Panc1 (cell line): ENCODE measurements at regions not wholly inside any gene's neighbourhood (a gene's known extent, or its start where the extent isn't known, plus 50 kb on each side); places are given as distances from the start of the nearest gene placed in this dataset.

ENCODE experiments used
- ATAC-seq: fragments of 200-7000 bp; cut with Tn5 transposase; 2 replicates; pipeline ENCODE4 v1.9.1; 2020; ENCODE audit warnings: mild to moderate bottlenecking, moderate library complexity
- BruUV-seq: library from RNA; stranded (reverse); fragments of 400-500 nt; replicated peaks from 2 replicates; lab custom pipeline; 2021; lab: Mats Ljungman, UMichigan
- CTCF ChIA-PET: fragments of 300-600 bp; sonication (Branson Sonifier 250); formaldehyde crosslinking; loops from one replicate; lab custom pipeline; 2022; ENCODE audit warnings: antibody characterized with exemption; lab: Charles Lee
- POLR2A ChIA-PET: fragments of 300-600 bp; sonication (Branson Sonifier 250); formaldehyde crosslinking; loops from one replicate; lab custom pipeline; 2022; ENCODE audit warnings: antibody characterized with exemption; lab: Charles Lee
- DNase-seq: peaks from one replicate; pipeline ENCODE4 v3.0.0-alpha.2; 2010; ENCODE audit warnings: low read depth, low spot score
- H3K27ac ChIP-seq: 2 replicates; pipeline ENCODE4 v1.5.1; 2011; ENCODE audit warnings: mild to moderate bottlenecking, low read length, inconsistent platforms
- H3K27me3 ChIP-seq: fragments of 200-500 bp; sonication (Bioruptor generic); 2 replicates; pipeline ENCODE4 v1.6.0; 2014; ENCODE audit warnings: low read length, inconsistent platforms; ENCODE audit not compliant: control insufficient read depth, insufficient read depth
- H3K36me3 ChIP-seq: fragments of 200-500 bp; sonication (Bioruptor generic); 2 replicates; pipeline ENCODE4 v1.5.1; 2014; ENCODE audit warnings: inconsistent platforms, mild to moderate bottlenecking, low read length, moderate library complexity; ENCODE audit not compliant: control insufficient read depth, insufficient read depth
- H3K4me1 ChIP-seq: 2 replicates; pipeline ENCODE4 v1.5.1; 2011; ENCODE audit warnings: inconsistent platforms, mild to moderate bottlenecking, low read length, moderate library complexity; ENCODE audit not compliant: control insufficient read depth, insufficient read depth
- H3K4me3 ChIP-seq, 2 experiments: 2 replicates each; pipeline ENCODE4 v1.5.1; 2011 to 2012; ENCODE audit warnings: low read depth in 2 of 2, low read length in 2 of 2, mild to moderate bottlenecking in 2 of 2, inconsistent platforms in 1 of 2, moderate library complexity in 1 of 2
- H3K9me3 ChIP-seq: fragments of 200-500 bp; sonication (Bioruptor generic); 2 replicates; pipeline ENCODE4 v1.5.1; 2014; ENCODE audit warnings: low read depth, mild to moderate bottlenecking, inconsistent platforms, low read length, moderate library complexity; ENCODE audit not compliant: control insufficient read depth, insufficient read depth
- CTCF ChIP-seq: fragments of 450-650 bp; IDR thresholded peaks from 2 replicates; pipeline ENCODE4 v1.5.1; 2017; ENCODE audit warnings: mild to moderate bottlenecking
- POLR2AphosphoS5 ChIP-seq: IDR thresholded peaks from 2 replicates; pipeline ENCODE4 v1.6.1; 2012; ENCODE audit warnings: mild to moderate bottlenecking, low read depth, low read length, moderate library complexity
- REST ChIP-seq, 2 experiments: IDR thresholded peaks; 2 replicates each; pipeline ENCODE4 v1.6.1; 2011 to 2012; ENCODE audit warnings: low read depth in 2 of 2, control low read depth in 1 of 2, low read length in 1 of 2, mild to moderate bottlenecking in 1 of 2, moderate library complexity in 1 of 2; ENCODE audit not compliant: insufficient read depth in 1 of 2
- SIN3A ChIP-seq: IDR thresholded peaks from 2 replicates; pipeline ENCODE4 v1.6.1; 2012; ENCODE audit warnings: low read depth, mild to moderate bottlenecking, low read length, moderate library complexity, borderline replicate concordance; ENCODE audit not compliant: insufficient read depth
- TCF7L2 ChIP-seq: IDR thresholded peaks from 2 replicates; pipeline ENCODE4 v1.6.1; 2011; ENCODE audit warnings: mild to moderate bottlenecking, low read depth, low read length, inconsistent platforms
- in situ Hi-C: cut with HindIII; loops from 2 replicates; pipeline ENCODE4 v1.10.0; 2016; ENCODE audit warnings: low sequenced_read_pairs, low pct_unique_long_range_greater_than_20kb
- intact Hi-C: fragments of 100-400 bp; cut with micrococcal nuclease; formaldehyde crosslinking; loops from one replicate; pipeline ENCODE4 v1.10.0; 2022; ENCODE audit not compliant: unreplicated experiment

- Histone ChIP-seq H3K36me3 (no peaks in the 10 kb centered on the region), H3K27me3 (no peaks in the 10 kb centered on the region), H3K27ac (no peak overlapping the region), H3K4me3 (no peak overlapping the region), H3K4me1 (no peaks in the 10 kb centered on the region), H3K9me3 (no peaks in the 10 kb centered on the region)
- CTCF ChIA-PET = no interaction called here
- intact Hi-C loops (no loop called here), in situ Hi-C loops (no loop called here)
- DNase-seq (no peak), ATAC-seq (no peak)
- BruUV-seq = no TSS peak
- POLR2A ChIA-PET = no interaction called here
- TF ChIP-seq TCF7L2 = no peak
- no peak for TF ChIP-seq CTCF
- TF ChIP-seq SIN3A = no peak
- no peak for TF ChIP-seq POLR2AphosphoS5
- TF ChIP-seq REST (IDR thresholded peaks at IDR 0.05; ENCODE audit: insufficient read depth in 1 of 2, low read depth in 2 of 2, low read length in 1 of 2) = no peak
Observed at GRCh38 chr3:77795013-77795412, 755.1 kb downstream of the ROBO2 start.

- Histone ChIP-seq H3K27ac (no peak overlapping the region), H3K4me1 (no peaks in the 10 kb centered on the region), H3K4me3 (no peak overlapping the region), H3K27me3 (no peaks in the 10 kb centered on the region), H3K9me3 (no peaks in the 10 kb centered on the region), H3K36me3 (no peaks in the 10 kb centered on the region)
- in situ Hi-C loops = no loop called here
- DNase-seq (no peak), ATAC-seq (no peak)
- no TSS peak for BruUV-seq
- intact Hi-C loops = no loop called here
- TF ChIP-seq REST (IDR thresholded peaks at IDR 0.05; ENCODE audit: insufficient read depth in 1 of 2, low read depth in 2 of 2, low read length in 1 of 2) (no peak), SIN3A (no peak), POLR2AphosphoS5 (no peak), CTCF (no peak), TCF7L2 (no peak)
- ChIA-PET POLR2A (no interaction called here), CTCF (no interaction called here)
Observed at GRCh38 chr3:77799278-77799677, 759.4 kb downstream of the ROBO2 start.
